Brain microvascular endothelial cell (primary cell): ENCODE measurements at regions not wholly inside any gene's neighbourhood (a gene's known extent, or its start where the extent isn't known, plus 50 kb on each side); places are given as distances from the start of the nearest gene placed in this dataset.
A peak's percentile ranks its signal among the peaks of the same experiment; 100 is the strongest.

Source experiments
- DNase-seq: peaks from one replicate; pipeline ENCODE4 v3.0.0-alpha.2; 2020
- H3K27ac ChIP-seq: fragments of 250-450 bp; sonication (Bioruptor Pico); 2 replicates; pipeline ENCODE4 v1.5.1; 2020; ENCODE audit warnings: mild to moderate bottlenecking, moderate library complexity
- H3K27me3 ChIP-seq: fragments of 250-450 bp; sonication (Bioruptor Pico); replicated peaks from 2 replicates; pipeline ENCODE4 v1.5.1; 2020; ENCODE audit warnings: mild to moderate bottlenecking
- H3K36me3 ChIP-seq: fragments of 250-450 bp; sonication (Bioruptor Pico); replicated peaks from 2 replicates; pipeline ENCODE4 v1.5.1; 2020; ENCODE audit warnings: mild to moderate bottlenecking
- H3K4me3 ChIP-seq: 2 replicates; pipeline ENCODE4 v1.5.1; 2011; ENCODE audit warnings: low read depth, mild to moderate bottlenecking, control low read depth, low read length, moderate library complexity
- in situ Hi-C: cut with HindIII; loops from 2 replicates; pipeline ENCODE4 v1.10.0; 2017; ENCODE audit warnings: low sequenced_read_pairs, low pct_ligation_motif_present
- TF ChIP-seq, protein P1 (sequence below): IDR thresholded peaks from 2 replicates; pipeline ENCODE4 v1.5.1; 2011; ENCODE audit warnings: low read depth, mild to moderate bottlenecking, moderate library complexity, low read length, control low read depth, inconsistent platforms; ENCODE audit errors: missing control alignments

DNA sequence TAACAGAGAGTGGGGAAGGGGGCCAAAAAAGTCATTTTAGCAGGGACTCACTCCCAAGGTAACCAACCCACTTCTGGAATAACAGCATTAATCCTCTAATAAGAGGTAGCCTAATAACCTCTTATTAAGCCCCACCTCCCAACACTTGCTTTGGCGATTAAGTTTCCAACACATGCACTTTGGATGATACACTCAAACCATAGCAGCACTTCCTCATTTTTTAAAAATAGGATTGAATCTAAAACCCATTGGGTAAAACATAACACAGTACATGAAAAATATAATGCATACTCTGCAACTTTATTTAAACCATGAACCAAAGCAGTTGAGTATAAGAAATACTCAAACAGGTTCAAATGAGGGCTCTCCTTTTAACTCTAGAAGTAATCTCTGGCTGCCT, 318.3 kb downstream of the HACE1 start:
- H3K36me3 ChIP-seq, result no peaks in the 10 kb centered on the region
- DNase-seq, result no peak
- TF ChIP-seq, protein P1, sequence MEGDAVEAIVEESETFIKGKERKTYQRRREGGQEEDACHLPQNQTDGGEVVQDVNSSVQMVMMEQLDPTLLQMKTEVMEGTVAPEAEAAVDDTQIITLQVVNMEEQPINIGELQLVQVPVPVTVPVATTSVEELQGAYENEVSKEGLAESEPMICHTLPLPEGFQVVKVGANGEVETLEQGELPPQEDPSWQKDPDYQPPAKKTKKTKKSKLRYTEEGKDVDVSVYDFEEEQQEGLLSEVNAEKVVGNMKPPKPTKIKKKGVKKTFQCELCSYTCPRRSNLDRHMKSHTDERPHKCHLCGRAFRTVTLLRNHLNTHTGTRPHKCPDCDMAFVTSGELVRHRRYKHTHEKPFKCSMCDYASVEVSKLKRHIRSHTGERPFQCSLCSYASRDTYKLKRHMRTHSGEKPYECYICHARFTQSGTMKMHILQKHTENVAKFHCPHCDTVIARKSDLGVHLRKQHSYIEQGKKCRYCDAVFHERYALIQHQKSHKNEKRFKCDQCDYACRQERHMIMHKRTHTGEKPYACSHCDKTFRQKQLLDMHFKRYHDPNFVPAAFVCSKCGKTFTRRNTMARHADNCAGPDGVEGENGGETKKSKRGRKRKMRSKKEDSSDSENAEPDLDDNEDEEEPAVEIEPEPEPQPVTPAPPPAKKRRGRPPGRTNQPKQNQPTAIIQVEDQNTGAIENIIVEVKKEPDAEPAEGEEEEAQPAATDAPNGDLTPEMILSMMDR, result no peak
- no peak overlapping the region for H3K27ac ChIP-seq
- H3K4me3 ChIP-seq, result no peak overlapping the region
- in situ Hi-C loops, result no loop called here
- no peaks in the 10 kb centered on the region for H3K27me3 ChIP-seq

- TF ChIP-seq, protein P1, result no peak
- no peaks in the 10 kb centered on the region for H3K27me3 ChIP-seq
- no peak overlapping the region for H3K4me3 ChIP-seq
- peak overlapping the region; percentile 16 for H3K27ac ChIP-seq
- DNase-seq, result peak; percentile 72
- in situ Hi-C loops, result no loop called here
- H3K36me3 ChIP-seq, result no peaks in the 10 kb centered on the region
These were observed 319.0 kb downstream of the HACE1 start for GRCh38 chr6:104540743-104541142.

DNA sequence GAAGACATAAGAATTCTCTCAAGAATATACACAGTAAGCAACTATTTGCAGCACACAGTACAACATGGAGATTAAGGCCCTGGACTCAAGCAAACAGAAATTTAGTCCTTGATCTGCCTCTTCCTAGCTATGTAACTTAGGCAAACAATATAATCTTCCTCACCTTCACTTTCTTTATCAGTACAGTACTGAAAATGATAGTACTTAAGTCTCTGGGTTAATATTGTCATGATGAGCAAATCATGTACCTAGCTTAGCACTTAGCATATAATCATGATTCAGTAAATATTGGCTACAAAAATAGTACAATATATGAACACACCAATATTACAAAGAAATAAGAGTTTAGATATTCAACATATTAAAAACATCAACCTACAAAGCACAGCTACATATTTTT, 320.5 kb downstream of the HACE1 start:
- H3K27me3 ChIP-seq, result no peaks in the 10 kb centered on the region
- TF ChIP-seq, protein P1, result no peak
- in situ Hi-C loops, result no loop called here
- H3K27ac ChIP-seq, result no peak overlapping the region
- no peak for DNase-seq
- H3K4me3 ChIP-seq, result no peak overlapping the region
- H3K36me3 ChIP-seq, result no peaks in the 10 kb centered on the region

GRCh38 chr6:104537872-104538271, 321.8 kb downstream of the HACE1 start:
- H3K27me3 ChIP-seq, result no peaks in the 10 kb centered on the region
- TF ChIP-seq, protein P1, result no peak
- no peak overlapping the region for H3K4me3 ChIP-seq
- no peak overlapping the region for H3K27ac ChIP-seq
- H3K36me3 ChIP-seq, result no peaks in the 10 kb centered on the region
- in situ Hi-C loops, result no loop called here
- no peak for DNase-seq

- Histone ChIP-seq H3K27ac (no peak overlapping the region), H3K27me3 (no peaks in the 10 kb centered on the region), H3K36me3 (no peaks in the 10 kb centered on the region), H3K4me3 (no peak overlapping the region)
- TF ChIP-seq, protein P1, result no peak
- in situ Hi-C loops, result no loop called here
- DNase-seq, result peak; percentile 14
These were observed 322.5 kb downstream of the HACE1 start for GRCh38 chr6:104537180-104537579.

DNA sequence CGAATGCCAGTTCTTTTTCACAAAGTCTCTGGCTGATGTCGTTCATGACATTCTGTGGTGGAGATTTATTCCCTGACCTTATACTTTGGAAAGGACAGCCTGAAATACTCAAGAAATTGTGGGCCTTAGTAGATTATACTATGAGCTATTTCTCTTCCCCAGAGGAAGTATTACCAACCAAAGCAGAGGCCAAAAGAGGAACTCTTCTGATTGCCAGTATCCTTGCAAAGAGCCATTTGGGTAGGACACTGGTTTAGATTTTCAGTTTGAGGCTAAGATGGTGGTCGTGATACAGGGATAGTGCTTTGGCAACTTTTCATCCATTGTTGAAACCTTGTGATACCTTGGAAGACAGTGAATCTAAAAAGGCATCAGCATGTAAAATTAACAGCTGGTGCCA, 327.3 kb downstream of the HACE1 start:
- in situ Hi-C loops, result no loop called here
- no peak for DNase-seq
- TF ChIP-seq, protein P1, result no peak

More for the DNA sequence above, 327.3 kb downstream of the HACE1 start:
- H3K4me3 ChIP-seq, result no peak overlapping the region
- H3K27ac ChIP-seq, result no peak overlapping the region
- no peaks in the 10 kb centered on the region for H3K36me3 ChIP-seq
- H3K27me3 ChIP-seq, result no peaks in the 10 kb centered on the region
